Suppressor macrophage (primary cell): ENCODE measurements at regions not wholly inside any gene's neighbourhood (a gene's known extent, or its start where the extent isn't known, plus 50 kb on each side); places are given as distances from the start of the nearest gene placed in this dataset.

Source experiments
- DNase-seq, 4 experiments: peaks; one replicate each; pipeline ENCODE4 v3.0.0-alpha.2; 2020 to 2022

- no peak for DNase-seq
Observed at GRCh38 chr16:6494716-6495115, 837.9 kb upstream of the RBFOX1 start.

DNA sequence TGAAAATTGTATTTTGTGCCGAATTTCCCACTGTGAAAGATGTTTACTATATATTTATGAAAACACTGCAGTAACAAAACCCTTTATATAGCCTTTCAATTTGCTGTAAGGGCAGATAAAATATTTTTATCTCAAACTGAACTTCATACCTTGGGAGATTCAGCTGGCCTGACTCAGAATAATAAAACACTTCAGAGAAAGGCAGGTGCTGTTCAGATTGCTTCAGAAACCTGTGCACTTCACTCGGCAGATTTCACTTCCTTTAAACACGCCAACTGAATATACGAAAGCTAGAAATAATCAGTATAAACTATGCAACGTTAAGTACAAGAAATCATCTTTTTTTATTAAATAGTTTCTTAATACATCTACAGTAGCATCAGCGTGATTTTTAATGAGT, 839.1 kb upstream of the RBFOX1 start:
- no peak for DNase-seq

GRCh38 chr16:6492742-6493141, 839.9 kb upstream of the RBFOX1 start:
- no peak for DNase-seq

GRCh38 chr16:6484935-6485334, 847.7 kb upstream of the RBFOX1 start:
- no peak for DNase-seq

- DNase-seq: no peak
Observed at GRCh38 chr16:6484081-6484480, 848.6 kb upstream of the RBFOX1 start.

GRCh38 chr16:6483469-6484033, 849.1 kb upstream of the RBFOX1 start:
- DNase-seq: no peak

- no peak for DNase-seq
Observed at GRCh38 chr16:6482696-6483468, 849.8 kb upstream of the RBFOX1 start.

GRCh38 chr16:6481894-6482293, 850.8 kb upstream of the RBFOX1 start:
- DNase-seq: no peak

DNA sequence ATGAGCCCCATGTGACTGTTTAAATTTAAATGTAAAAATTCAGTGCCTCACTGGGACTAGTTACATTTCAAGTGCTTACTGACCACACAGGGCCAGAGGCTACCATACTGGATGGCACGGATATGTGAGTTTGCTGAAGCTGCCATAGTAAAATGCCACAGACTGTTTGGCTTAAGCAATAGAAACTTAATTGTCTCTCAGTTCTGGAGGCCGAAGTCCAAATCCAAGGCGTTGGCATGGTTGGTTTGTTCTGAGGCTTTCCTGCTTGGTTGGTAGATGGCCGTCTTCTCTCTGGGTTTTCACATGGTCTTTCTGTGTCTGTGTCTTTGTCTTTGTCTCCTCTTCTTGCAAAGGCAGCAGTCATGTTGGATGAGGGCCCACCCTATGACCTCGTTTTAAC, 878.9 kb upstream of the RBFOX1 start:
- no peak for DNase-seq

DNA sequence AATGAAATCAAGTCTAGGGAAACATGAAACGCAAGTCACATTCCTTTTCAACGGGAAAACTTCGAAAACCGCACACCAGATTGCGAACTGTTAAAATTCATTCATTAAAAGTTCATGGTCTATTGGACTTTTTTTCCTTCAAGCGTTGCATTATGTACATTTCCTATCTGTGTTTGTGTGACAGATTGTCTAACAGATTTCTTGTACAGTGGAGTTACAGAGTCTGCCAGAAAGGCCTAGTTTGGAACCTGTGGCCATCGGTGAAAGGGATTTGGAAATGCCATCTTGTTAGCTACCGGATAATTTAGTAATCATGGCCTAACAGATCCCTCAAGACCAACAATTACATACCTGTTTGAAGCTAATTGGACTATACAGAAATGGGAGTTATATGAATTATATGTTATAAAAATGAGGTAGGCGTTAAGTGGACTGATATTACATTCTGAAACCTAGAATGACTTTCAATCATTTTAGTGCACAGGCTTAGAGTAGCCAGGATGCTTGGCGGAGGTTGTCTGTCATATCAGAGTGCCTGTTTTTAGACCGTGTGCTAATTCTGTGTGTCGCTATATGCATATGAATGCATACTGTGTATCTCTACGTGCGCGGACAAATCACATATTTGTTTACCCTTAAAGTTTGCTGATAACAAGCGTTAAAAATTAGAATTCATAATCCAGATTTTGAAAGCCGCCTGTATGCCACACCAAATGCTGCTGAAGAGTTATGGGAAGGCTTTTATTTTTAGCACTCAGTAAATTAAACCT, 885.4 kb upstream of the RBFOX1 start:
- DNase-seq: no peak

DNA sequence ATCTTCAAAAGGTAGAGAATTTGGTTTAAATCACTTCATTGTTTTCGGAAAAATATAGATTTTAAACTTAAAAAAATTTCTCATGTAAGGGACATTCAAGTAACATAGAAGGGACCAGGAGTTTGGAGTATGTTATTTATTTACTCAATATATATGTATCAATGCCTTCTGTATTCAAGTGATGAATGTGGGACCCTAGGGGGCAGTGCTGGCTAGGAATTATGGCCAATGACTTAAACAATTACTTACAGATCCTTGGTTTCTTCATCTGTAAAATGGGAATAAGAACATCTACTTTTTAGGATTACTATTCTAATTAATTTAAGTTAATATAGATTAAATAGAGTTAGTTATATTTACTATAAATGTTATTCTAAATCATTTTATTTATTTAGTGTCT, 886.3 kb upstream of the RBFOX1 start:
- no peak for DNase-seq

DNA sequence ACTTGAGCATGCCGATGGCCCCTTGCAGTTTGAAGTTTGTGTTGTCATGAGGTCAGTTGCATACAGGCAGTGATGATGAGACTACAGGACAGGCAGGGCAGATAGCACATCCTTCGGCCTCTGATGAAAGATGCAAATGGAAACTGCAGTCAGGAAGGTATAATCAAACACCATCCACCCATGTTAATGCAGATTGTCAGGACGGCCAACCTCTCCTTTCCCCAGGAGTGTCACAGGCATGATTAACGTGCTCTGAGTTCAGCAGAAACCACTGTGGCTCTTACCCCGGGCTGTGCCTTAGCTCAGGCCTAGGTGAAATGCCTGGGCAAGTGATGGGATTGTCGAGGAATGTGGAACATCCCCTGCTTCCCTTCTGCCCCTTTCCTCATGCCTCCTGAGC, 893.5 kb upstream of the RBFOX1 start:
- DNase-seq: no peak

GRCh38 chr16:6428861-6429260, 903.8 kb upstream of the RBFOX1 start:
- no peak for DNase-seq

GRCh38 chr16:6427621-6428020, 905.0 kb upstream of the RBFOX1 start:
- no peak for DNase-seq

DNA sequence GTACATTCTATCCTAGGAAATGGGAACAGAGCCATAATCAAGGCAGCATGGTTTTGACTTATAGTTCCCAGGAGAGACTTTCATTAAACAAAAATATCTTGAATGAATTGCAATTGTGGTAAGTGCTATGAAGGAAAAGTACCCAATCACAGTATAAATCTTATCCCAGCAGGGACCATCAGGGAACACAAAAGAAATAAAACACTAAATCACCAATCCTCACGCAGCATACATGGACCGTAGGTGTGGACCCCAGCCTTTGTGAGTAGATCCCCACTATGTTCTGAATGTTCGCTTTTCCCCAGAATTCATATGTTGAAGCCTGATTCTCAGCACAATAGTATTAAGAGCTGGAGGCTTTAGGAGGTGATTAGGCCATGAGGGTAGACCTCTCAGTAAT, 925.0 kb upstream of the RBFOX1 start:
- no peak for DNase-seq

DNA sequence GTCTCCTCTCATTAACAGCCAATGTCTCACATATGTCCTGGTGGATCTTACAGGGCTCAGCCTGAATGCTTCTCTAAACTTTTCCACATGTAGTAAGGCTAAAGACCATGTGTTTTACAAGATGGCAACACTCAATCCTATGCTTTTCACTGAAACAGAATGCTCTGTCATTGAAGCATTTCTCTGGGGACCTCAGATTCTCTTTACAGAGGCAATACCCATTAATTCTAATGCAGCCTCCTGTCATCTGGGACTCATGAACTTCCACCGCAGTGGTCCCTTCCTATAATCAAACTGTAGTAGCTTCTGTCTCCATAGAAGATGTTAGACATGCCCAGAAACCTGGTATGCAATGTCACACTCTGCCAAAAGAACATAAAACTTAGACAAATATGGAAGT, 926.6 kb upstream of the RBFOX1 start:
- DNase-seq: no peak

- no peak for DNase-seq
Observed at GRCh38 chr16:6382924-6383459, 949.7 kb upstream of the RBFOX1 start.

DNA sequence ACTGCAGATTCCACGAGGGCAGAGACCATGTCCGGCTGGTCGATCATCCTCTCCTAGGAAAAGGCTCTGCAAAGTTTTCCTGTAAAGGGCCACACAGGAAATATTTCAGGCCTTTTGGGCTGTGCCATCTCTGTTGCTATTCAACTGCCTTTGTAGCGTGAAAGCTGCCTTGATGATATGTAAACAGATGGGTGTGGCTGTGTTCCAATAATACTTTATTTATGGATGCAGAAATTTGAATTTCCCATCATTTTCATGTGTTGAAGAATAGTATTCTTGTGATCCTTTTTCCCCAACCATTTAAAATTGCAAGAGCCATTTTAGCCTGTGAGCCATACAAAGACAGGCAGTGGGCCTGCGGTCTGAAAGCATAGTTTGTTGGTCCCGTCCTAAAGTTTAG, 950.7 kb upstream of the RBFOX1 start:
- DNase-seq: no peak

GRCh38 chr16:6377956-6378355, 954.7 kb upstream of the RBFOX1 start:
- DNase-seq: no peak

DNA sequence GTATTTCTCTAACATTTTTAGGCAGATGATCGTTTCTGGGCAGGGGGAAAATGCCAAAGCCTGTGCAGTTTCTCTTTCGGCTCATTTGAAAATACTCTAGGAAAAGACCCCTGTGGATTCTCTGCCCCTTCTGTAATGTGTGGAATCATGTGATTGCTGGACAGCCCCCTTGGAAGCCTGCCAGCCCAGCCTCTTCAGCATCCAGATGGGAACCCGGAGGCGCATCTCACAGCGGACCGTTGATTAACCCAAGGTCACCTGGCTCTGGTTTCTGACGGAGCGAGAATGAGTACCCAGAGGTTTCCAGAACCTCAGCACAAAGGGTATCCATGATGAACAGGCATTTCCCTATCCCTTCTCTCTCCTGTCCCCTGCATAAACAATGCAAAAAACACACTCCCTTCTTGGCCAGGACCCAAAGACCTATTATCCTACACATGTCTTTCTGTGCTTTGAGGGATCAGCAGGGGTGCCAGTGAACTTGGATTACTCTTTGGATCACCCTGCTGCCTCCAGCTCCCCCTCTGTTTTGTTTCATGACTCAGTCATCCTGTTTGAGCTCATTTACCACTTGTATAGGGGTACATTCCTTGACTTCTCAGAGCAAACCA, 957.1 kb upstream of the RBFOX1 start:
- DNase-seq: no peak

DNA sequence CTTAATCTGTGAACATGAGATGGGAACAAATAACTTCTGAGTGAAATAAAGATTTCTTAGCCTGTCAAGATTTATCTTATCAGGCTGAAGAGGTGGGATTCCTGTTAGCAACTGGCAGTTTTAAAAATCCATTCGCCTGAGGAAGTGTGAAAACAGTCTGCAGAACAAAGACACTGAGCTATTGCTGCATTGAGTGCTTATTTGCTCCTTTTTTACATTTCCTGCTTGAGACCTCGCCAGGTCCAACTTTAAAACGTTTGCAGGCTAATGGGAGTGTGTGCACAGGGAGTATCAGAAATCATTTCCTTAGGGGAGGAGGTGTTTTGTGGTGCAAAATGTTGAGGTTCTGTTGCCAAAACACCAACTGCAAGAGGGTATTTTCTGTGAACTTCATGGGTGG, 957.8 kb upstream of the RBFOX1 start:
- DNase-seq: no peak

- DNase-seq: no peak
Observed at GRCh38 chr16:6364846-6365245, 967.8 kb upstream of the RBFOX1 start.

GRCh38 chr16:6363896-6364607, 968.6 kb upstream of the RBFOX1 start:
- no peak for DNase-seq
